Erythroblast (primary cell): ENCODE measurements at regions not wholly inside any gene's neighbourhood (a gene's known extent, or its start where the extent isn't known, plus 50 kb on each side); places are given as distances from the start of the nearest gene placed in this dataset.

ENCODE experiments used
- GATA1 ChIP-seq: IDR thresholded peaks from 2 replicates; pipeline ENCODE4 v1.6.1; 2011; ENCODE audit warnings: low read depth, mild to moderate bottlenecking, control low read depth, low read length, moderate library complexity
- POLR2A ChIP-seq: IDR thresholded peaks from 2 replicates; pipeline ENCODE4 v1.6.1; 2011; ENCODE audit warnings: mild to moderate bottlenecking, low read length

DNA sequence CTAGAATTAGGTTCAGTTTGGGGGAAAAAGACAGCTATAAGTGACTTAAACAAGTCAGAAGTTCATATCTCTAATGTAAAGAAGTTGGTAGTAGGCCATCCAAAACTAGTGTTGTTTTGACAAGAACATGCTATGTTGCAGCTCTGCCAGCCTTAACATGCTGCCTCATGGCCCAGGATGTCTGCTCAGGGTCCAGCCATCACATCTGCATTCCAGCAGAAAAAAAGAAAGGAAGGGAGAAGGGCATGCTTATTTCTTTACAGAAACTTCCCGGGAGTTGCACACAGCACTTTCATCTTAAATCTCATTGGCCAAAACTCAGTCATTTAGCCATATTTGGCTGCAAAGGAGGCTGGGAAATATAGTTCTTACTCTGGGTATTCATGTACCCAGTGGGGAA, 400.4 kb upstream of the PODXL start:
- TF ChIP-seq POLR2A, result no peak
- no peak for TF ChIP-seq GATA1
